ENCODE measurements at regions not wholly inside any gene's neighbourhood (a gene's known extent, or its start where the extent isn't known, plus 50 kb on each side); places are given as distances from the start of the nearest gene placed in this dataset.
A peak's percentile ranks its signal among the peaks of the same experiment; 100 is the strongest.

DNA sequence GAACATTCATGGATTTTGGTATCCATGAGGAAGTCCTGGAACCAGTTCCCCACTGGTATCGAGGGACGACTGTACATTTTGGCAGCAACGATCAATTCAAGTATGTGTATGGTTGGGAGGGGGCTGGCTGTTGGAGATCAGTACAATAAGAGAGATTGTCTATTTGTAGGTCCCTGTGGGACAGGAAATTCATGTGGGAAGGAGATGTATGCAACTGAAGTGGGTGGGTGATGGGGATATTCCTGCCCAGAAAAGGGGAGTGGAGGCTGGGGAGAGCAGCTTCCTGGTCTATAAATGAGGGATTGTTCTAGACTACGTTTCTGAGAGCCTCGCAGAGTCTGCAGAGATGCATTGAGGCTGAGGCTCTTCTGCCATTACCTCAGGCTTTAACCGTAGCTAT, 140.2 kb upstream of the MAGI3 start:
- H3K27me3 ChIP-seq (ENCODE audit: control insufficient read depth, insufficient read depth, low read length), result no peaks in the 10 kb centered on the region
- H3K36me3 ChIP-seq (ENCODE audit: control insufficient read depth, insufficient read depth, low read length), result no peaks in the 10 kb centered on the region
- H3K4me3 ChIP-seq (ENCODE audit: low read length), result no peak overlapping the region
- H3K9me3 ChIP-seq (ENCODE audit: control insufficient read depth, low read length), result no peaks in the 10 kb centered on the region
- H3K9ac ChIP-seq (ENCODE audit: low read length), result no peak overlapping the region
- H3K4me1 ChIP-seq (ENCODE audit: control insufficient read depth, insufficient read depth, low read length), result peaks cover 60% of the 10 kb centered on the region

DNA sequence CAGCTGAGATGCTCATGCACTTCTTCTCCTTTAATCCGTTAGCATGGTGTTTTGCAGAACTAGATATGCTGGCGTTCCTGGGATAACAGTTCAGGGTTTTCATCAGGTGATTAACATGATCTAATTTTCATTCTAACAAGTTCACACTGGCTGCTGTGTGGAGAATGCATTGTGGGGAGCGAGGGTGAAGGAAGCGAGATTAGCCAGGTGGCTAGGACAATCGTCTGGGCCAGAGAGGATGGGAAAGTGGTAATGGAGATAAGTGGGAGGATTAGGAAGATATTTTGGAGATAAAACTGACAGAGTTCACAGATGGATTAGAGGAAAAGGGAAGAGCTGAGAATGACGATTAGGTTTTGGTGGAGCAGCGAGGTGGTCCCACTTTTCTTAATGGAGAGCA, 138.1 kb upstream of the MAGI3 start:
- Histone ChIP-seq H3K27me3 (ENCODE audit: control insufficient read depth, insufficient read depth, low read length) (no peaks in the 10 kb centered on the region), H3K4me3 (ENCODE audit: low read length) (no peak overlapping the region), H3K9me3 (ENCODE audit: control insufficient read depth, low read length) (no peaks in the 10 kb centered on the region), H3K36me3 (ENCODE audit: control insufficient read depth, insufficient read depth, low read length) (no peaks in the 10 kb centered on the region), H3K4me1 (ENCODE audit: control insufficient read depth, insufficient read depth, low read length) (peaks cover 56% of the 10 kb centered on the region), H3K9ac (ENCODE audit: low read length) (peak overlapping the region; percentile 52)

DNA sequence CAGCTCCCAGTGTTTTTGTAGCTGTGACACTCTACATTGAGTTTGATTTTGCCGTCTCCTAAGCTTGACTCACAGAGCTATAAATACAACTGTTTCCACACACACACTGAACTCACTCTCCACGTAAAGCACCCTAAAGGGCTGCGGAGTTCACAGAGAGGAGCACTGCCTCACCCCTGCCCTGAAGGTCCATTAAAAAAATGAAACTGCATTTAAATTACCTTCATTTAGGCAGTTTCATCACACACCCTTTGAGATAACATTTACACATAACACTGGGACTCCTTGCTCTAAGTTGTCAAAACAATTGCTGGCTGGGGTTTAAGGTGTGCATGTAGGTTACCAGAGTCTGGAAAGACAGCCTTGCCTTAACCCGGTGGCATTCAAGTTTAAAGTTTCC, 137.1 kb upstream of the MAGI3 start:
- H3K4me1 ChIP-seq (ENCODE audit: control insufficient read depth, insufficient read depth, low read length), result peaks cover 49% of the 10 kb centered on the region
- H3K9ac ChIP-seq (ENCODE audit: low read length), result peak overlapping the region; percentile 30
- no peaks in the 10 kb centered on the region for H3K9me3 ChIP-seq (ENCODE audit: control insufficient read depth, low read length)
- no peaks in the 10 kb centered on the region for H3K36me3 ChIP-seq (ENCODE audit: control insufficient read depth, insufficient read depth, low read length)
- H3K4me3 ChIP-seq (ENCODE audit: low read length), result no peak overlapping the region
- H3K27me3 ChIP-seq (ENCODE audit: control insufficient read depth, insufficient read depth, low read length), result no peaks in the 10 kb centered on the region

DNA sequence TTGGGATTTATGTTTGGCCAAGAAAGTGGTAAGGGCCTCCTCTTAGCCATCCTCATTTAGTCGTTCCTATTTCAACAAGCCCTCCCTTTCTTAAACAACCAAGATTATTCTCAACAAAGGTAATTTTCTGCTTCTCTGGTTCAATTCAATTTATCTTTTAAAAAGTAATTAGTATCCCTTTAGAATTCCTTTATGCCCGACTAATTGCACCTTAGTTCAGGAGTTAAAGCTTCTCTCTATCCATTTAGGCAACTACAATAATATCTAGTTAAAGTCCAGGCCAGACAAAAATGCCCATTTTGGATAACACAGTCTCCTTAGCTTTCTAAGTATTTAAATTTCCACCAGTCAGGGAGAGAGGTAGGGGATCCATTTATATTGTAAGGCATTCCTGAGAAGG, 136.7 kb upstream of the MAGI3 start:
- Histone ChIP-seq H3K9ac (ENCODE audit: low read length) (peak overlapping the region; percentile 30), H3K27me3 (ENCODE audit: control insufficient read depth, insufficient read depth, low read length) (no peaks in the 10 kb centered on the region), H3K36me3 (ENCODE audit: control insufficient read depth, insufficient read depth, low read length) (no peaks in the 10 kb centered on the region), H3K4me1 (ENCODE audit: control insufficient read depth, insufficient read depth, low read length) (peaks cover 47% of the 10 kb centered on the region), H3K9me3 (ENCODE audit: control insufficient read depth, low read length) (no peaks in the 10 kb centered on the region), H3K4me3 (ENCODE audit: low read length) (no peak overlapping the region)

DNA sequence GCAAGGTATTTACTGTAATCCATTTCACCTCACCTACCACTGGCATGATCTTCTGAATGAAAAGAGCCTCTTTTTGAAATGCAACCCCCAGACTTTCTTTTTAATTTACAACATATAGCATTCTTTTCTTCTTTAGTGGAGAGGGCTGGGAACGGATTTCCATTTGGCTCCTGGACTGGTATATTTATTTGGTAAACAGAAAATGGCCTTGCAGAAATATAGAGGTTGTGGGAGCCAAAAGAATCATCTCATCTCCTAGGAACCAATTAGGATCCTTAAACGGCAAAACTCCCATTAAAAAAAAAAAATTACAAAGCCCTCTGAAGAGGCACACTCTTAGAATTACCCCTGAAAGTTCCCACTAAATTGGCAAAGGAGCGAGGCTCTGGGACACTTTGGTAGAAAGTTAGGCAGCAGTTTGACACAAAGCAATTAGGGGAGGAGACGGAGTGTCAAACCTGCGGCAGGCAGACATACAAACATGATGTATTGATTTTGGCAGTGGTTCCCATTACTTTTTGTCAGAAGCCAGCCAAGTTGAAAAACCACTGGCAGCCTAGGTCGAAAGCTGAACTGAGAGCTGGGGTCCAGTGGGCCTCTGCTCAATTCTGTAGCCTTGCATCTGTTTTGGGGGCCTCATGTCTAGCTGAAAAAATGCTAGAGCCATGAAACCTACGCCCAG, 135.1 kb upstream of the MAGI3 start:
- Histone ChIP-seq H3K4me3 (ENCODE audit: low read length) (no peak overlapping the region), H3K9ac (ENCODE audit: low read length) (peak overlapping the region; percentile 38), H3K9me3 (ENCODE audit: control insufficient read depth, low read length) (no peaks in the 10 kb centered on the region), H3K27me3 (ENCODE audit: control insufficient read depth, insufficient read depth, low read length) (no peaks in the 10 kb centered on the region), H3K36me3 (ENCODE audit: control insufficient read depth, insufficient read depth, low read length) (no peaks in the 10 kb centered on the region), H3K4me1 (ENCODE audit: control insufficient read depth, insufficient read depth, low read length) (peaks cover 50% of the 10 kb centered on the region)

DNA sequence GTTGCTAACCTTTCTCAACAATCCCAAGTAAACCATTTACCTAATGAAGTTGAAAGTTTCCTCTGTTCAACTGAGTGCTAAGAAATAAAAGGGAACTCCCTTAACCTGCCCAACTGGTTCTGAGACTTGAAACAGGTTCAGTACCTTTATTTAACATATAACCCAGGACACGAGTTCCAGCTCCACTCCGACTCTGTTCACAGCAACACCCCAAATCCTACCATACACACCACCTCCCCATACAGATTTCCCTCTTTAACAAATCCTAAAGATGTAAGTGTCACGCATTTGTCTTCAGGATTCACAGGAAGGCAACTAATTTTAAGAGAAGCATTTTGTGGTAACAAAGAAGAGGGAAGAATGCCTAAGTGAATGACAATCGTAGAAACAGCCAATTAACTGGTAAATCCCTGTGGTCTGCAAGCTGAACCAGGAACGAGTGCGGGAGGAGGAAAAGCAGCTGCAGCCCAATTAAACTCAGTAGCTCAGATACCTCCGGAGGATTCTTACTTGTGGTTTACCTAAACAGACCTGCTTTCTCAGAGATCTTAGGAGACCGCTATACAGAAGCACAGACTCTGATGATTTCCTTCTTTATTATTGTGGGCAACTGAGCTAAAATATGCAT, 134.5 kb upstream of the MAGI3 start:
- Histone ChIP-seq H3K36me3 (ENCODE audit: control insufficient read depth, insufficient read depth, low read length) (no peaks in the 10 kb centered on the region), H3K9me3 (ENCODE audit: control insufficient read depth, low read length) (no peaks in the 10 kb centered on the region), H3K9ac (ENCODE audit: low read length) (peak overlapping the region; percentile 38), H3K4me3 (ENCODE audit: low read length) (no peak overlapping the region), H3K27me3 (ENCODE audit: control insufficient read depth, insufficient read depth, low read length) (no peaks in the 10 kb centered on the region), H3K4me1 (ENCODE audit: control insufficient read depth, insufficient read depth, low read length) (peaks cover 50% of the 10 kb centered on the region)

DNA sequence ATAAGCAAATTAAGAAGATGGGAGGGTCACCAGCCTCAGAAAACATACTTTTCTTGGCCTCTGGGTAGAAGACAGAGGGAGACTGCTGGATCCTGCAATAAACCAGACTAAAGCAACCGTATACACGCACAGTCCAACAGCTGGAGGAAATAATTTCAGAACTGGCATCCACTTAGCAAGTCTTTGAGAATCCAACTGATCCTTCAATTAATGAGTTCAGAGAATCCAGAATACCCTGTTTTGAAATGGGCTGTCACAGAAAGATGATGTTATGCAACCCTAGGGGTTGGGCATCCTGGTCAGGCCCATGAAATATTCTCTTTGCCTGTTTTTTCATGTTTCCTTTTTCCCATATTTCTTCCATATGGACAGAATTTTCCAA, 134.0 kb upstream of the MAGI3 start:
- Histone ChIP-seq H3K27me3 (ENCODE audit: control insufficient read depth, insufficient read depth, low read length) (no peaks in the 10 kb centered on the region), H3K4me3 (ENCODE audit: low read length) (no peak overlapping the region), H3K36me3 (ENCODE audit: control insufficient read depth, insufficient read depth, low read length) (no peaks in the 10 kb centered on the region), H3K9me3 (ENCODE audit: control insufficient read depth, low read length) (no peaks in the 10 kb centered on the region), H3K4me1 (ENCODE audit: control insufficient read depth, insufficient read depth, low read length) (peaks cover 50% of the 10 kb centered on the region), H3K9ac (ENCODE audit: low read length) (peak overlapping the region; percentile 38)

DNA sequence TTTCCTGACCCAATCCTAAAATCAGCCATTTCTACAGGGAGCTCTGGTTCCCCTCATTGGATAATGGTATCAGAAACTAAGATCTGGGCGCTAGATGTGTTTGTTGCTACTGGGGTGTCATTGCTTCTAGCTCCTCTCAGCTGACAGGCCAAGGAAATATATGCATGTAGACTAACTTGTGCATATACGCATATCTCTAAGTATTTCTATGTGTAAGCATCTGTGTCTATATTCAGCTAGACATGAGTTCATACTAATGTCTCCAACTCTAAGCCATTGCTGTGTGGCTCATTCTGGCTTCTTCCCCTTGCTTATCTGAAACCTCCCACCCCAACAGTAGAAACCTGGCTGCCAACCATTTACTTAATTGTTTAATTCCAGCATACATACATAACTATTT, 130.3 kb upstream of the MAGI3 start:
- H3K4me1 ChIP-seq (ENCODE audit: control insufficient read depth, insufficient read depth, low read length), result peaks cover 20% of the 10 kb centered on the region
- H3K4me3 ChIP-seq (ENCODE audit: low read length), result no peak overlapping the region
- H3K9ac ChIP-seq (ENCODE audit: low read length), result no peak overlapping the region

DNA sequence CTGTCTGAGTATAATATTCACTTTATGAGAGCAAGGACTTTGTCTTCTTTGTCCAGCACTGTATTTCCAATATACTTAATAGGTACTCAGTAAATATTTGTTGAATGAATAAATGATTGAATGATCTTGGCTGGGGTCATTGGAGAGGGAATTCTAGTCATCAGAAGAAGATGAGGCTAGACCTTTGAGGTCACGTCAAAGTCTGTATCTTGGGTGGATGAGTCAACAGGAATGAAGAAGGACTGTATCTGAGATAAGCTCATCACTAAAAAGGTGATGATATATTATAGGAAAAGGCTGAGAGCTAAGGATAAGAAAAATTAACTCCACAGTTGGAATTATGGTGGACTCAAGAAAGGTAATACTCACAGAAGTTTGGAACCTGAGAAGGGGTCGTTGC, 125.1 kb upstream of the MAGI3 start:
- Histone ChIP-seq H3K4me3 (ENCODE audit: low read length) (no peak overlapping the region), H3K9ac (ENCODE audit: low read length) (no peak overlapping the region), H3K27me3 (ENCODE audit: control insufficient read depth, insufficient read depth, low read length) (no peaks in the 10 kb centered on the region), H3K36me3 (ENCODE audit: control insufficient read depth, insufficient read depth, low read length) (no peaks in the 10 kb centered on the region), H3K9me3 (ENCODE audit: control insufficient read depth, low read length) (no peaks in the 10 kb centered on the region), H3K4me1 (ENCODE audit: control insufficient read depth, insufficient read depth, low read length) (no peaks in the 10 kb centered on the region)

More for the DNA sequence above, 130.3 kb upstream of the MAGI3 start:
- H3K27me3 ChIP-seq (ENCODE audit: control insufficient read depth, insufficient read depth, low read length), result no peaks in the 10 kb centered on the region
- H3K9me3 ChIP-seq (ENCODE audit: control insufficient read depth, low read length), result no peaks in the 10 kb centered on the region
- H3K36me3 ChIP-seq (ENCODE audit: control insufficient read depth, insufficient read depth, low read length), result no peaks in the 10 kb centered on the region

DNA sequence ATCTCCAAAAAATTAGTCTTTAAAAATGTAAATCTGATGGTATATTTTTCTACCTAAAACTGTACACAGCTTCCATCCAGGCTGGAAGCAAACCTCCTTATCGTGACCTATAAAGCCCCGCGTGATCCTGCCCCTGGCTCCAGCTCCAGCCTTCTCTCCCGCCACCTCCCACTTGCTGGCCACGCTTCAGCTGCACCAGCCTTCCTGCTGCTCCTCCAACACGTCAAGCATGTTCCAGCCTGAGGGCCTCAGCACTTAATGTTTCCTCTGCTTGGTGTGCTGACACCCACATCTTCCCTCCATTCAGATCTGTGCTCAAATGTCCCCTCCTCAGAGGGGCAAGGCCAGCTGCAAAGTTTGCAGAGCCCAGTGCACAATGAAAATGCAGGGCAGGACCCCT, 123.5 kb upstream of the MAGI3 start:
- H3K4me3 ChIP-seq (ENCODE audit: low read length), result no peak overlapping the region
- H3K27me3 ChIP-seq (ENCODE audit: control insufficient read depth, insufficient read depth, low read length), result no peaks in the 10 kb centered on the region
- no peaks in the 10 kb centered on the region for H3K36me3 ChIP-seq (ENCODE audit: control insufficient read depth, insufficient read depth, low read length)
- no peak overlapping the region for H3K9ac ChIP-seq (ENCODE audit: low read length)
- H3K4me1 ChIP-seq (ENCODE audit: control insufficient read depth, insufficient read depth, low read length), result no peaks in the 10 kb centered on the region
- H3K9me3 ChIP-seq (ENCODE audit: control insufficient read depth, low read length), result no peaks in the 10 kb centered on the region

DNA sequence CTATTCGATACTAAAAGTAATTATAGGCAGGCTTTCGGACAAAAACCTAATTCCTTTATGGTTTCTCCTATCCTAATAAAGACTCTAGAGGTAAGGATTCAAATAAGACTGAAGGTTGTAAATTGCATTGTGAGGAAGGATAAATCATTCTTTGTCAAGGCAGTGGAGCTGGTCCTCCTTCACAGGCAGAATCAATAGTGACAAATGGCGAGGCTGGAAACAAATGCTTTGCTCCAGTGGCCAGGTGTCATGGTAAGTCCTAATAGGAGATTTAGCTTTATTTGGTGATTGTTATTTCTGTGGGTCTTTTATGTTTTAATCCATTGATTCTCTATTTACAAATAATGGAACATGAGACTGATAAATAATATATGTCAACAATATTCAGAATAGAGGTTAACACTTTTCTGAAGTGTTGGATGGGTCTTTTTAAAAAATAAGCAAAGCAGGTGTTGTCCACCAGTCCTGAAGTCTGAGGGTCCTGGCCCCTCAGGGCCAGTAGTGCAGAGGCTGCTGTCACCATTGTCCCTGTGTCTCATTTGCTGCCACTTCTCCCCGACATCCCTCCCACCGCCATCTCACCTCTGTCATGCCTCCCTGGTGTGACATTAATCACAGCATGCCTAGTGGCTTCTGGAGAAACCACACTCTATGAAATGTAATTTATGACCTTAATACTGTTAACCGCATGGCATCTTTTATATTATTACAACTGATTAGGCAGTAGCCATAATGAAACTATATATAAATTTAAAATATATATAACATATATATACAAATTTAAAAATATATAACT, 120.9 kb upstream of the MAGI3 start:
- H3K9ac ChIP-seq (ENCODE audit: low read length), result no peak overlapping the region
- H3K4me1 ChIP-seq (ENCODE audit: control insufficient read depth, insufficient read depth, low read length), result no peaks in the 10 kb centered on the region
- H3K9me3 ChIP-seq (ENCODE audit: control insufficient read depth, low read length), result no peaks in the 10 kb centered on the region
- no peak overlapping the region for H3K4me3 ChIP-seq (ENCODE audit: low read length)
- H3K36me3 ChIP-seq (ENCODE audit: control insufficient read depth, insufficient read depth, low read length), result no peaks in the 10 kb centered on the region
- no peaks in the 10 kb centered on the region for H3K27me3 ChIP-seq (ENCODE audit: control insufficient read depth, insufficient read depth, low read length)

DNA sequence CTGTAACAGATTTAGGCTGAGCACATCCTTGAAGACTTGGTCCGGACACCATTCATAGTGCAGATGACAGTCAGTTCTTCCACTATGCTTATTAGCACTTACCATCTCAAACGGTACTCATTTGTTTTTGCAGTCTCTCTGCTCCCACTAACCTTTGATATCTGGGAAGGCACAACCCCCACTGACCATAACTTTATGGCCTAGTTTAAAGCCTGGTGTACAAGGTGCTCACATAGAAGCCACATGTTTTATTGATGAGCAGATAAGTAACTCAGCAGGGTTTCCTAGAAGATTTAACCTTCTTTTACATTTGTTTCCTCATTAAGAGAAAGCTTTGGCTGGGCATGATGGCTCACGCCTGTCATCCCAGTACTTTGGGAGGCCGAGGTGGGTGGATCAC, 119.3 kb upstream of the MAGI3 start:
- no peaks in the 10 kb centered on the region for H3K27me3 ChIP-seq (ENCODE audit: control insufficient read depth, insufficient read depth, low read length)

More for the DNA sequence above, 119.3 kb upstream of the MAGI3 start:
- Histone ChIP-seq H3K4me1 (ENCODE audit: control insufficient read depth, insufficient read depth, low read length) (peaks cover 4% of the 10 kb centered on the region), H3K9ac (ENCODE audit: low read length) (no peak overlapping the region), H3K9me3 (ENCODE audit: control insufficient read depth, low read length) (no peaks in the 10 kb centered on the region), H3K4me3 (ENCODE audit: low read length) (no peak overlapping the region), H3K36me3 (ENCODE audit: control insufficient read depth, insufficient read depth, low read length) (no peaks in the 10 kb centered on the region)

Data from mucosa of stomach (tissue), 1 donor.